Natural killer cell (primary cell): ENCODE measurements at regions not wholly inside any gene's neighbourhood (a gene's known extent, or its start where the extent isn't known, plus 50 kb on each side); places are given as distances from the start of the nearest gene placed in this dataset.
"Not testable (repeated sequence)": the region's sequence is repeated elsewhere in the genome, so short reads cannot be mapped to it uniquely, and the experiment has no call there.

Source experiments
- ATAC-seq, 3 donors: fragments of 150-1000 bp in 2 of 3; fragments of 200-7000 bp in 1 of 3; cut with Tn5 transposase; 1 replicate in 1 of 3; 2 replicates in 2 of 3; pipeline ENCODE4 v1.10.0; 2021; ENCODE audit warnings: mild to moderate bottlenecking in 2 of 3, moderate library complexity in 2 of 3
- DNase-seq, 2 donors: peaks; one replicate each; pipeline versions ENCODE4 v3.0.0 to v3.0.0-alpha.2; 2013 to 2021; ENCODE audit warnings: mixed read lengths in 1 of 2
- H3K27ac ChIP-seq: one replicate; pipeline ENCODE4 v1.5.1; 2013; ENCODE audit warnings: mild to moderate bottlenecking, low read length
- H3K27me3 ChIP-seq: one replicate; pipeline ENCODE4 v1.6.1; 2013; ENCODE audit warnings: low read length; ENCODE audit not compliant: control insufficient read depth, insufficient read depth
- H3K36me3 ChIP-seq: one replicate; pipeline ENCODE4 v1.6.1; 2013; ENCODE audit warnings: low read length; ENCODE audit not compliant: control insufficient read depth, insufficient read depth
- H3K4me1 ChIP-seq: one replicate; pipeline ENCODE4 v1.6.1; 2013; ENCODE audit warnings: low read length; ENCODE audit not compliant: control insufficient read depth, insufficient read depth
- H3K4me3 ChIP-seq: one replicate; pipeline ENCODE4 v1.5.1; 2013; ENCODE audit warnings: low read length
- H3K9me3 ChIP-seq: one replicate; pipeline ENCODE4 v1.6.1; 2013; ENCODE audit warnings: low read length; ENCODE audit not compliant: control insufficient read depth, insufficient read depth
- H3K27ac Mint-ChIP-seq, 2 donors: one replicate each; pipeline ENCODE4 v1.8.0; 2022; ENCODE audit warnings: mild to moderate bottlenecking in 2 of 2, mixed read lengths in 2 of 2, moderate library complexity in 1 of 2
- H3K27me3 Mint-ChIP-seq, 2 donors: one replicate each; pipeline ENCODE4 v1.8.0; 2022; ENCODE audit warnings: low read depth in 2 of 2, mixed read lengths in 2 of 2
- H3K36me3 Mint-ChIP-seq: one replicate; pipeline ENCODE4 v1.8.0; 2022; ENCODE audit warnings: mixed read lengths
- H3K4me1 Mint-ChIP-seq, 2 donors: one replicate each; pipeline ENCODE4 v1.8.0; 2022; ENCODE audit warnings: mixed read lengths in 2 of 2
- H3K4me3 Mint-ChIP-seq: one replicate; pipeline ENCODE4 v1.8.0; 2022; ENCODE audit warnings: mild to moderate bottlenecking, moderate library complexity, mixed read lengths
- H3K9me3 Mint-ChIP-seq, 2 donors: one replicate each; pipeline ENCODE4 v1.8.0; 2022; ENCODE audit warnings: mixed read lengths in 2 of 2
- WGBS: methylation state at CpG from one replicate; pipeline ENCODE4 v1.1.7; 2013; ENCODE audit warnings: missing lambda C conversion rate; ENCODE audit not compliant: insufficient coverage; 5-methylcytosine and 5-hydroxymethylcytosine counted together
- intact Hi-C: fragments of 100-400 bp; cut with micrococcal nuclease; formaldehyde crosslinking; loops from one replicate; pipeline ENCODE4 v1.14.2; 2022
- TF ChIP-seq, protein P1 (sequence below): fragments of 200-600 bp; IDR thresholded peaks from one replicate; pipeline ENCODE4 v1.8.0; 2022; ENCODE audit warnings: antibody characterized with exemption

DNA sequence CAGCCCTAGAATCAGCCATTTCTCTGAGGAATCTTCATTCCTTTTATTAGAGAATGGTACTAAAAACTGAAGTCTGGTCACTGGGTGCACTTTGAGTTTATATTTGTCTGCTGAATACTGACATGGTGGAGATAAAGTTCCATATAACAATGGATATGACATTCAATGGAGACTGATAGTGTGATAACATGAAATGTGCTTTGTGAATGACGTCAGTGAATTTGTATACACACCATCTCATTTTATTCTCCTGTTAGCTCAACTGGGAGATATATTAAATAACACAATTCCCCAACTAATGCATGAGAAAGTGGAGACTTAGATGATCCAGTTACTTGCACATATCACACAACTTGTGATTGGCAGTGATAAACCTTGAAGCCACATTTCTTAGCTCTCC lies 446.7 kb downstream of the DOK5 start:
- H3K4me3 Mint-ChIP-seq = no peak overlapping the region
- Histone ChIP-seq H3K27me3 (no peaks in the 10 kb centered on the region), H3K4me1 (no peaks in the 10 kb centered on the region), H3K4me3 (no peak overlapping the region), H3K9me3 (no peaks in the 10 kb centered on the region), H3K36me3 (no peaks in the 10 kb centered on the region), H3K27ac (no peak overlapping the region)
- ATAC-seq = no peak
- no peaks in the 10 kb centered on the region for H3K36me3 Mint-ChIP-seq
- peaks cover 4 to 12% of the 10 kb centered on the region in 2 donors for H3K9me3 Mint-ChIP-seq
- no CpG with 5 or more reads among the region's 1 CpG for WGBS
- H3K27me3 Mint-ChIP-seq = no peaks in the 10 kb centered on the region
- H3K27ac Mint-ChIP-seq = no peak overlapping the region
- DNase-seq = no peak
- H3K4me1 Mint-ChIP-seq = no peaks in the 10 kb centered on the region
- intact Hi-C loops = no loop called here
- TF ChIP-seq, protein P1, sequence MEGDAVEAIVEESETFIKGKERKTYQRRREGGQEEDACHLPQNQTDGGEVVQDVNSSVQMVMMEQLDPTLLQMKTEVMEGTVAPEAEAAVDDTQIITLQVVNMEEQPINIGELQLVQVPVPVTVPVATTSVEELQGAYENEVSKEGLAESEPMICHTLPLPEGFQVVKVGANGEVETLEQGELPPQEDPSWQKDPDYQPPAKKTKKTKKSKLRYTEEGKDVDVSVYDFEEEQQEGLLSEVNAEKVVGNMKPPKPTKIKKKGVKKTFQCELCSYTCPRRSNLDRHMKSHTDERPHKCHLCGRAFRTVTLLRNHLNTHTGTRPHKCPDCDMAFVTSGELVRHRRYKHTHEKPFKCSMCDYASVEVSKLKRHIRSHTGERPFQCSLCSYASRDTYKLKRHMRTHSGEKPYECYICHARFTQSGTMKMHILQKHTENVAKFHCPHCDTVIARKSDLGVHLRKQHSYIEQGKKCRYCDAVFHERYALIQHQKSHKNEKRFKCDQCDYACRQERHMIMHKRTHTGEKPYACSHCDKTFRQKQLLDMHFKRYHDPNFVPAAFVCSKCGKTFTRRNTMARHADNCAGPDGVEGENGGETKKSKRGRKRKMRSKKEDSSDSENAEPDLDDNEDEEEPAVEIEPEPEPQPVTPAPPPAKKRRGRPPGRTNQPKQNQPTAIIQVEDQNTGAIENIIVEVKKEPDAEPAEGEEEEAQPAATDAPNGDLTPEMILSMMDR = no peak

DNA sequence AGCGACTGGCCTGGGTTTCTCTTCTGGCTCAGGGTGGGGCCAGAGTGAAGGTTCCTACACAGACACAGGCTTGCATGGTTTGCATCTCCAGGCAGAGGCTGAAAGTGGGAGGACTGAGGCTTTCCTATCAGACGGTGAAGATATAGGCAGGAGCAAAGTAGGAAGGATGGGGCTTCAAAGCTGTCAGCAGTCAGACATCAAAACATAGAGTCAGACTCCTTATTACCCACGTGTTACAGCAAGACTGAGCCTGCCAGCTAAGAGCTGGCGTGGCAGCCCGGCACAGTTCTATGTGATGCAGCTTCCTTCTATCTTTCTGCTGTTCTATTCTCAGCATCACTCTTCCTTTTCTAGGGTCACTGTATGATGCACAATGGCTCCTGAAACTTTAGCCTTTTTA lies 445.1 kb downstream of the DOK5 start:
- no peaks in the 10 kb centered on the region for H3K36me3 Mint-ChIP-seq
- no peaks in the 10 kb centered on the region for H3K27me3 Mint-ChIP-seq
- DNase-seq (no peak), ATAC-seq (no peak)
- Histone ChIP-seq H3K27me3 (no peaks in the 10 kb centered on the region), H3K4me1 (no peaks in the 10 kb centered on the region), H3K9me3 (no peaks in the 10 kb centered on the region), H3K36me3 (no peaks in the 10 kb centered on the region), H3K4me3 (no peak overlapping the region), H3K27ac (no peak overlapping the region)
- H3K4me1 Mint-ChIP-seq = no peaks in the 10 kb centered on the region
- H3K27ac Mint-ChIP-seq = no peak overlapping the region
- intact Hi-C loops = no loop called here
- H3K4me3 Mint-ChIP-seq = no peak overlapping the region
- WGBS = 79% methylated on average over 5 of the region's 5 CpGs
- H3K9me3 Mint-ChIP-seq = peaks cover 4 to 16% of the 10 kb centered on the region in 2 donors
- TF ChIP-seq, protein P1 = no peak

DNA sequence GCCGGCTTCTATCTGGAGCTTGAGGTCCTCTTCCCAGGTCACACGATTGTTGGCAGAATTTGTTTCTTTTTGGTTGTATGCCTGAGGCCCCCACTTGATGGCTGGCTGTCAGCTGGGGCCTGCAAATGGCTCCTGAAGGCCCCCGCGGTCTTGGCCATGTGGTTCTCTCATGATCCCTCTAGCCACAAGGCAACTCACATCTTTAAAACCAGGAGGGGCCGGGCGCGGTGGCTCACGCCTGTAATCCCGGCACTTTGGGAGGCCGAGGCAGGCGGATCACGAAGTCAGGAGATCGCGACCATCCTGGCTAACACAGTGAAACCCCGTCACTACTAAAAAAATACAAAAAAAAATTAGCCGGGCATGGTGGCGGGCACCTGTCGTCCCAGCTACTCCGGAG lies 443.6 kb downstream of the DOK5 start:
- DNase-seq, H3K36me3 Mint-ChIP-seq, H3K27me3 ChIP-seq, H3K4me3 Mint-ChIP-seq, H3K4me1 Mint-ChIP-seq, H3K27me3 Mint-ChIP-seq, ATAC-seq, H3K27ac Mint-ChIP-seq, H3K36me3 ChIP-seq, H3K9me3 ChIP-seq, H3K27ac ChIP-seq, H3K4me1 ChIP-seq, H3K4me3 ChIP-seq, intact Hi-C loops: not testable (repeated sequence)
- peaks cover 4 to 16% of the 10 kb centered on the region in 2 donors for H3K9me3 Mint-ChIP-seq
- 95% methylated on average over 19 of the region's 19 CpGs for WGBS

DNA sequence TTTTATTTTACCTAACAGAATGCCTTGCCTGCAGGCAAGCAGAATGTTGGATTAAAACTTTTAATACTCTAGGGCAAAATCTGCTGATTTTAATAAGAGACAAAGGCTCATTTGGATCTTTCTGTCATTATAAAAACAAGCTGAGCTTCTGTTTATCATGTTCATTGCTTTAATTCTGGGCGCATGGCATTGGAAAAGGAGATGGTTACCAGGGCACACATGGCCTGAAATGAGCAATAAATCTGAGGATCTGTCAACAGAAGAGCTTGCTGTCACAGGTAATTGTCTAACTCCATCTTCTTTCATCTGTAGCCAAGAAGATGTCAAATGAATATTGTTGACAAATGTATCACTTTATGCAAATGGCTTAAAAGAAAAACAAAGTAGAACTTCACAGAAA lies 439.6 kb downstream of the DOK5 start:
- no peak overlapping the region for H3K4me3 Mint-ChIP-seq
- Histone ChIP-seq H3K27me3 (no peaks in the 10 kb centered on the region), H3K4me3 (no peak overlapping the region), H3K9me3 (no peaks in the 10 kb centered on the region), H3K4me1 (no peaks in the 10 kb centered on the region), H3K36me3 (no peaks in the 10 kb centered on the region), H3K27ac (no peak overlapping the region)
- DNase-seq (no peak), ATAC-seq (no peak)
- no peaks in the 10 kb centered on the region for H3K27me3 Mint-ChIP-seq
- H3K36me3 Mint-ChIP-seq = no peaks in the 10 kb centered on the region
- intact Hi-C loops = no loop called here
- H3K27ac Mint-ChIP-seq = no peak overlapping the region
- peaks cover 4 to 6% of the 10 kb centered on the region in 2 donors for H3K9me3 Mint-ChIP-seq
- H3K4me1 Mint-ChIP-seq = no peaks in the 10 kb centered on the region
- WGBS = 100% methylated on average over 1 of the region's 1 CpG
- TF ChIP-seq, protein P1 = no peak
